VCaP (cell line): ENCODE measurements at regions not wholly inside any gene's neighbourhood (a gene's known extent, or its start where the extent isn't known, plus 50 kb on each side); places are given as distances from the start of the nearest gene placed in this dataset.

Source experiments
- H3K27ac ChIP-seq: fragments of 450-650 bp; 2 replicates; pipeline ENCODE4 v1.5.1; 2017
- TF ChIP-seq, protein P1 (sequence below): fragments of 450-650 bp; conservative IDR thresholded peaks from 2 replicates; pipeline ENCODE4 v1.5.1; 2017; ENCODE audit warnings: mild to moderate bottlenecking, moderate library complexity

DNA sequence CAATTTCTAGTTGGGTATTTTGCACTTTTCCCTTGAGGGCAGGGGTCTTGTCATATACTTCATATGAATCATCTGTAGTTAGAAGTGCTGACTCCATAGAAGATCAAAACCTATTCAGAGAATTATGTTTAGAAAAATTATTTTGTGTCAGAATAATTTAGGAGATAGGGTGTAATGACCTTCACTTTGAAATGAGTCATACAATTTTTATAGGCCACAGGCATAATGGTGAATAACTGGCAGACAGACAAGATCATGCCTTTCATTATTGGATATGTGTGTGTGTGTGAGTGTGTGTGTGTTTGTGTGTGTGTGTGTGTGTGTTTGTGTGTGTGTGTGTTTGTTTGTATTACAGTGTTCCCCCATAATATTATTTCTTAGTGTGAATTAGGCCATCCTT is 523.0 kb downstream of the ANKRD7 start:
- no peak overlapping the region for H3K27ac ChIP-seq
- TF ChIP-seq, protein P1, sequence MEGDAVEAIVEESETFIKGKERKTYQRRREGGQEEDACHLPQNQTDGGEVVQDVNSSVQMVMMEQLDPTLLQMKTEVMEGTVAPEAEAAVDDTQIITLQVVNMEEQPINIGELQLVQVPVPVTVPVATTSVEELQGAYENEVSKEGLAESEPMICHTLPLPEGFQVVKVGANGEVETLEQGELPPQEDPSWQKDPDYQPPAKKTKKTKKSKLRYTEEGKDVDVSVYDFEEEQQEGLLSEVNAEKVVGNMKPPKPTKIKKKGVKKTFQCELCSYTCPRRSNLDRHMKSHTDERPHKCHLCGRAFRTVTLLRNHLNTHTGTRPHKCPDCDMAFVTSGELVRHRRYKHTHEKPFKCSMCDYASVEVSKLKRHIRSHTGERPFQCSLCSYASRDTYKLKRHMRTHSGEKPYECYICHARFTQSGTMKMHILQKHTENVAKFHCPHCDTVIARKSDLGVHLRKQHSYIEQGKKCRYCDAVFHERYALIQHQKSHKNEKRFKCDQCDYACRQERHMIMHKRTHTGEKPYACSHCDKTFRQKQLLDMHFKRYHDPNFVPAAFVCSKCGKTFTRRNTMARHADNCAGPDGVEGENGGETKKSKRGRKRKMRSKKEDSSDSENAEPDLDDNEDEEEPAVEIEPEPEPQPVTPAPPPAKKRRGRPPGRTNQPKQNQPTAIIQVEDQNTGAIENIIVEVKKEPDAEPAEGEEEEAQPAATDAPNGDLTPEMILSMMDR = no peak

DNA sequence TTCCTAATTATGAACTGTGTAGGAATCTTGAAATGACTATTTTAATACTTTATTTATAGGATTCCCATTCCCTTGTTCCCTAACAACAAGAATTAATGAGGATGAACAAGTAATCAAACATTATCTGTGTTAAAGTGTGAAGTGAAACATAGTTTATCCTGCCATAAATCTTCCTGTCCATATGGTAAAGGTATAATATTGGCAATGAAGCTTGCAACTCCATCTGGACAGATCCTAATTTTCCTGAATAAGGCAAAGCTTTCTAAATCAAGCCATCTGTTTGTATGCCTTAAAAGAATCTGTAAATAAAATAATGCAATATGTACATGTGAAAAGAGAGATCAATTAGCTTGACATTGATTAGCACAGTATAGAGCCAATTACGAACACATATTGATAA is 529.0 kb downstream of the ANKRD7 start:
- H3K27ac ChIP-seq = no peak overlapping the region
- TF ChIP-seq, protein P1 = no peak

DNA sequence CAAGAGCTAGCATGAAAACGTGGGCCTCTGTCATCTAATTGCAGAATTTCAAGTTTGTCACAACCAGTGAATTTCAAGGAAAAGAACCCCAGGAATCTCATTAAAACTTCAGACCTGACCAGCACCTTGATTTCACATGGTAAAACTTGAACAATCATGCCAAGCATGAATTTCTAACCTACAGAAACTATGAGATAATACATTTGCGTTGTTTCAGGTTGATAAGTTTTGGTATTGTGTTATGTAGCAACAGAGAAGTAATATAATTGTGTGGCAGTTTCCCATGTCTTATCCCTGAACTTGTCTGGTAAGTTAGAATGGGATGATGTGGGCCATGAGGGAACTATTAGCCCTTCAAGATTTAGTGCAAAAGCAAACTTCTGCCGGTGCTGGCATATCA is 530.1 kb downstream of the ANKRD7 start:
- H3K27ac ChIP-seq = no peak overlapping the region
- TF ChIP-seq, protein P1 = no peak

DNA sequence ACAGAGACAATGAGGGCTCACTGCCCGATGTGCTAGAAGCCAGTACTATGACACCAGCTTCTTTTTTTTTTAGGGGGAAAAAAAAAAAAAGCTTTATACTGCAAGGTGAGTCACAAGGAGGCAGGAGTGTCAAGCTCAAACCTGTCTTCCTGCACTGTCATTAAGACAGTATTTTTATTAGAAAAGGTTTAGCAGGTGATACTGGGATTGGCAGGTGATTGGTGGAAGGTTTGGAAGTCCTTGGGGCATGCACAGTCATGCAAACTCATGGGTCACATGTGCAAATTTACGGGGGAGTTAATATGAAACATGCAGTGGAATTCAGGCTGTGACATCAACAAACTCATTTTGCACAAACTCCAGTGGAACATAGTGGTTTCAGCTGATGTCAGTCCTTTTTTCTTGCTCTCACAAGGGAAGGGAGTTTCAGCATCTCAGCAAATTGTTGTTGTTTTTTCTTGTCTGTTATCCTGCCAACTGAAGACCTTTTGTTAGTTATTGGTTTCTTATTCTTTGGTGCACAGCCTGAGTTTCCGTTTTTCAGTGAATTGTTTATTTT is 530.6 kb downstream of the ANKRD7 start:
- H3K27ac ChIP-seq = no peak overlapping the region
- TF ChIP-seq, protein P1 = no peak

DNA sequence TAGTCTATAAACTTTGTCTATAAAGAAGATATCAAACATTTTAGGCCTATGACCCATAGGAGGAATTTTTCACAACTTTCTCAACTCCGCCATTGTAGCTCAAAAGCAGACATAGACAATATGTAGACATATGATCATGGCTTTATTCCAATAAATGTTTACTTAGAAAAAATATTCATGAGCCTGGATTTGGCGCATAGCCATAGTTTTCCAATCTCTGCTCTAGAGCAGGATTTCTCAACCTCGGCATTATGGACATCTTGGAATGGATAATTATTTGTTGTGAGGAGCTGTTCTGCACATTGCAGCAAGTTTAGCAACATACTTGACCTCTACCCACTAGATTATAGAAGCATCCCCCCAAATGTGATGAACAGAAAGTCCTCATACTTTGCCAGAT is 532.6 kb downstream of the ANKRD7 start:
- TF ChIP-seq, protein P1 = no peak
- H3K27ac ChIP-seq = no peak overlapping the region

DNA sequence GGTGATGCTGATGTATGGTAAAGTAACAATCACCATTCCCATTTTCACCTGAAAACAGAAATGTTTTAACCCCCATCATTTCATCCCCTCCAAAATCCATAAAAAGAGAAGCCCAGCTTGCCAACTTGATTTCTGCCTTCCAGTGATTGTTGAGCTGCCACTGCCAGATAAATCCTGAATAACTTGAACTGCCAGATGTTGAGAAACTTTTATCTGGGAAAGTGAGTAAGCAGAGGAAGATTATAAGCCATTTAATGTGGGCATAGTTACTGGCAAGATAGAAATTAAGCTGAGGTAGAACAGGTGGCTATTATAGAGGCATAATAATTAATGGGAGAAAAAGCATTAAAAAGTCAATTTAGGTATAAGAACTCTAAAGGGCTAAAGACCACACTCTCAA is 534.1 kb downstream of the ANKRD7 start:
- TF ChIP-seq, protein P1 = no peak
- no peak overlapping the region for H3K27ac ChIP-seq

DNA sequence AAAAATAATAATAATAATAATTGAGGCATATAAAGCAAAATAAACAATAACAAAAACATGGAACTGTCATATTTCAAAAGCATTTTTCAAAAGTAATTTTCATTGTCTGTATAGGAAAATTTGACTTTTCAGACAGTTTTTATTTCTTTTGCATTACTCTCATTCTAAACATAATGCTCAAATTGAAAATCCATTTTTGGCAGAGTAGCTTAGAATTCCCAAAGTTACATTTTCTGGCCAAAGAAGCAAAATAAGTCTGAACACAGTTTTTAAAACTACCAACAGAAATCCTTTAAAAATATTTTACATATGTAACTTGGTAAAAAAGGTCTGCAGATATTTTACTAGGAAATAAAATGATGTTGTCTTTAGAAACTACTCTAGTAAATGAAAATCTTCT is 535.4 kb downstream of the ANKRD7 start:
- no peak overlapping the region for H3K27ac ChIP-seq
- TF ChIP-seq, protein P1 = no peak
